Cardiac fibroblast (primary cell): ENCODE measurements at regions not wholly inside any gene's neighbourhood (a gene's known extent, or its start where the extent isn't known, plus 50 kb on each side); places are given as distances from the start of the nearest gene placed in this dataset.

Experiments
- DNase-seq, 2 donors: peaks; one replicate each; pipeline versions ENCODE4 v3.0.0 to v3.0.0-alpha.2; 2010; ENCODE audit warnings: low read depth in 2 of 2
- H3K4me3 ChIP-seq, 2 donors: replicated peaks in 1 of 2; 1 replicate in 1 of 2; 2 replicates in 1 of 2; pipeline ENCODE4 v1.5.1; 2011; ENCODE audit warnings: low read depth in 2 of 2, low read length in 2 of 2, mild to moderate bottlenecking in 2 of 2, moderate library complexity in 1 of 2
- TF ChIP-seq, protein P1 (sequence below): IDR thresholded peaks from one replicate; pipeline ENCODE4 v1.5.1; 2011; ENCODE audit warnings: low read depth, mild to moderate bottlenecking, low read length, inconsistent platforms

DNA sequence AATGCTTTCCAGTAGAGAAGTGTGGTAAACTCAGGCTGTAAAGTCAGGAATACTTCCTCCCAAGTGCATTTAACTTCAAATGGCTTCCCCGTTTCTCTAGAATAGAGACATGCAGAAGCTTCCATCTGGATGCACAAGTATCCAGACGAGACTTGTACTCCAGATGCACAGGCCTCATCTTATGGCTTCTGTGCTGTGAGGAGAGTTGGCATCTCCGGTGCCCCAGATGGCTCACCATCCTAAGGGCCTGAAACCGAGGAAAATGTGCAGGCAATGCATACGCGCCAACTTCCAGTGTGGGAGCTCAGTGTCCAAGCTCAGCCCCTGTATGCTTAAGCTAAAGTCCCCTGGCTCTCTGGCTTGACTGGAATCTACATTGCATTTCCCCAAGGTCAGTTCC is 184.0 kb upstream of the TBL1X start:
- no peak overlapping the region for H3K4me3 ChIP-seq
- no peak for DNase-seq
- TF ChIP-seq, protein P1, sequence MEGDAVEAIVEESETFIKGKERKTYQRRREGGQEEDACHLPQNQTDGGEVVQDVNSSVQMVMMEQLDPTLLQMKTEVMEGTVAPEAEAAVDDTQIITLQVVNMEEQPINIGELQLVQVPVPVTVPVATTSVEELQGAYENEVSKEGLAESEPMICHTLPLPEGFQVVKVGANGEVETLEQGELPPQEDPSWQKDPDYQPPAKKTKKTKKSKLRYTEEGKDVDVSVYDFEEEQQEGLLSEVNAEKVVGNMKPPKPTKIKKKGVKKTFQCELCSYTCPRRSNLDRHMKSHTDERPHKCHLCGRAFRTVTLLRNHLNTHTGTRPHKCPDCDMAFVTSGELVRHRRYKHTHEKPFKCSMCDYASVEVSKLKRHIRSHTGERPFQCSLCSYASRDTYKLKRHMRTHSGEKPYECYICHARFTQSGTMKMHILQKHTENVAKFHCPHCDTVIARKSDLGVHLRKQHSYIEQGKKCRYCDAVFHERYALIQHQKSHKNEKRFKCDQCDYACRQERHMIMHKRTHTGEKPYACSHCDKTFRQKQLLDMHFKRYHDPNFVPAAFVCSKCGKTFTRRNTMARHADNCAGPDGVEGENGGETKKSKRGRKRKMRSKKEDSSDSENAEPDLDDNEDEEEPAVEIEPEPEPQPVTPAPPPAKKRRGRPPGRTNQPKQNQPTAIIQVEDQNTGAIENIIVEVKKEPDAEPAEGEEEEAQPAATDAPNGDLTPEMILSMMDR, result no peak

DNA sequence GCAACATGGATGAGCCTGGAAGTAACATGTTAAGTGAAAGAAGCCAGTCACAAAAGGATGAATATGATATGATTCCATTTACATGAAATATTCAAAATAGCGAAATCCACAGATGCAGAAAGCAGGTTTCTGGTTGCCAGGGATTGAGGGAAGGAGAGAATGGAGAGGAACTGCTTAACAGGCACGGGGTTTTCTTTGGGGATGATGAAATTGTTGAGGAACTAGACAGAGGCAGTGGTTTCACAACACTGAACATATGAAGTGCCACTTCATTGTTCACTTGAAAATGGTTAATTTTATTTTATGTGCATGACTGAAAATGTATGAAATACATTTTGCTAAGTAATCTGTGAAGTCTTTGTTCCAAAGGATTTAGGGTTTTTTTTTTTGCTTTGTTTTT is 182.5 kb upstream of the TBL1X start:
- TF ChIP-seq, protein P1, result no peak
- no peak overlapping the region for H3K4me3 ChIP-seq
- DNase-seq, result peak in 1 of 2 donors; percentile 3

DNA sequence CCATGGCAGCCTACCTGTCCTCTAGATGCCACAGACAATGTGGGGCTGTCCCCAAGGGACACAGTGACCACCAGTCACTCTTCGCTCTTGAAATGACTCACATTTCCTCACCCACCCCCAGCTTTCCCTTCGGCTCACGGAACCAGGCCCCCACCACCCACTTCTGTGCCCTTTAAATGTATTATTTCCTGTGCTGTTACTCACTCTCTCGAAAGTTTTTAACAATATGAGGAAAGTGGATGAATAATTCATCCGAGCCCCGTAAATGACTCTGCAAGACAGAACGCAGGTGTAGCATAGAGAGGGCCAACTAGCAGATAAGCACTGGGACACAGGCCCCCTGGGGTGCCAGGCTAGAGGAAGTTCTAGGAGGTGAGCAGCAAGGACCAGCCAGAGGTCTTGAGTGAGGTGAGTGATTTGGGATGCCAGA is 179.5 kb upstream of the TBL1X start:
- peak in 1 of 2 donors; percentile 1 for DNase-seq
- H3K4me3 ChIP-seq, result no peak overlapping the region
- TF ChIP-seq, protein P1, result no peak

DNA sequence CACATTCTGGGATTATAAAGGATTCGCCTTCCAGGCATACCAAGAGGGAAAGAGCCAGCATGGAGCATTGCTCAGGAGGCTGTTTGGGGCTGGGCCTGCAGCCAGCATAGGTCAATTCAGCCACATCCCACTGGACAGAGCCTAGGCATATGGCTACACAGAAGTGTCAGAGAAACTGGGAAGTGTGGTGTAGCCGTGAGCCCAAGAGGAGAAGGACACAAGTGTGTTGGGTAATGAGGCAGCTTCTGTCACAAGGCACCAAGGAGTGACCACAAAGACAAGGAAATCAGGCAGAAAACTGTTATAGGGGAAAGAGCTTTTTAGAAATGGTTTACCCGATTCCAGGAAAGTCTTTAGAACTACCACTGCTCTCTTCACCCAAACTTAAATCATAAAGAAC is 178.6 kb upstream of the TBL1X start:
- DNase-seq, result no peak
- TF ChIP-seq, protein P1, result no peak
- no peak overlapping the region for H3K4me3 ChIP-seq

DNA sequence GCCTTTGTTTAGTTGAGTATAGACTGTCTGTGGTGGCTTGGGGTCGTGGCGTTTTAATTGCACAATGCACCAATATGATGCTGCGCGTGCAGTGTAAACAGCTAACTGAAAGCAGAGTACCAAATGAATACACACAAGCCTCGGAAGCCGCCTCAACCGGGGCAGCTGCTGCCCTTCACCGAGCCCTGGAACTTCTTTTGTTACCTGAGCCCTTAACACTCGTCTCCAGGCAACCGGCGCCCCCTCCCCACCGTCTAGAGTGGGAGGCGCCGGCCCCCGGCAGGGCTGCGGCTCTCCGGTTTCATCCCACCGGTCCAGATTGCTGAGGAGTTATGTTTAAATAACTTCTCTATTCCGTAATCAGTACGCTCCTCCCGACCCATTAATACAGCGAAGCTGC is 173.2 kb upstream of the TBL1X start:
- DNase-seq, result no peak
- no peak overlapping the region for H3K4me3 ChIP-seq
- TF ChIP-seq, protein P1, result no peak

DNA sequence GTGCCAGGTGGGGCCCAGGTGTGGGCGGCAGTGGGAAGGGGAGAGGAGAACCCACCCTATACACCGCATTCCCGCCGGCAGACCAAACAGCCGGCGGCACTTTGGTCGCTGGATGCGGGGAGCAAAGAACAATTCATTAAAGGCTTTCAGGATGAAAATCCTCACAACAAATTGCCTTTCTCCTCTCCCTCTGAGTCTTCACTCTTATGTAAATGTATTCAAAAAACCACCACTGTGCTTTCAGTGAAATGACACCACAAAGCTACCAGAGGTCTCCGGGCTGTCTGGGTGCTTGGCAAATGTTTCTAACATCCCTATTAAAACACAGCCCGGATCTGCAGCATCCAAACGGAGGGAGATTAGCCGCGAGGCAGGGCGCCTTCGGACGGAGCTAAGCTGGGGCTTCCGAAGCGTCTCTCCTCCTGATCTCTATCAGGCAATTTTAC is 171.8 kb upstream of the TBL1X start:
- no peak for DNase-seq
- TF ChIP-seq, protein P1, result no peak
- H3K4me3 ChIP-seq, result no peak overlapping the region

DNA sequence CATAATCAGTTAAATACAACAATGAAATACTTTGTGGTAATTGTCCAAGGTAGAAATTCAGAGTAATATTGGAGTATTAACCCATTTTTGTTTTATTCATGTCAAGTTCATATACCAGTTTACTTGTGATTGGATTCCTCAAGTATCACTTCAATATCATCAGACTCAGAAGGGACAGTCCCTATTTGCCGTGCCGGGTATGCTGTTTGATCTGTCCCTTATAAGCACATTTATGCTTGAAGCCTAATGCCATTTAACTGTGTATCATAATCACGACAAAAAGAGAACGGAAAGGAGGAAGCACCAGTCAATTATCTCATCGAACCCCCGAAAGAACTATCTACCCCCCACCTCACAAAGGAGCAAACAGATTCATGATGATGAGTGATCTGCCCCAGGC is 171.0 kb upstream of the TBL1X start:
- no peak for DNase-seq
- TF ChIP-seq, protein P1, result no peak

More for the DNA sequence above, 171.0 kb upstream of the TBL1X start:
- H3K4me3 ChIP-seq, result no peak overlapping the region
